ENCODE measurements at regions not wholly inside any gene's neighbourhood (a gene's known extent, or its start where the extent isn't known, plus 50 kb on each side); places are given as distances from the start of the nearest gene placed in this dataset.

- no peaks in the 10 kb centered on the region for H3K36me3 ChIP-seq (ENCODE audit: control insufficient read depth in 2 of 2, insufficient read depth in 2 of 2, low read length in 2 of 2)
- no peaks in the 10 kb centered on the region for H3K9me3 ChIP-seq (ENCODE audit: control insufficient read depth in 2 of 2, low read length in 2 of 2)
- H3K4me3 ChIP-seq (ENCODE audit: low read length in 2 of 2): no peak overlapping the region
- no peaks in the 10 kb centered on the region for H3K4me1 ChIP-seq (ENCODE audit: control insufficient read depth, insufficient read depth, low read length)
- no peak overlapping the region for H3K9ac ChIP-seq (ENCODE audit: low read length in 2 of 2)
- no peaks in the 10 kb centered on the region for H3K27me3 ChIP-seq (ENCODE audit: control insufficient read depth in 1 of 2, insufficient read depth in 2 of 2, low read length in 2 of 2)
- H3K27ac ChIP-seq (ENCODE audit: low read length): no peak overlapping the region
Measured at GRCh38 chr18:38307914-38308313, 742.3 kb upstream of the CELF4 start.

- H3K27me3 ChIP-seq (ENCODE audit: control insufficient read depth in 1 of 2, insufficient read depth in 2 of 2, low read length in 2 of 2): no peaks in the 10 kb centered on the region
- no peak overlapping the region for H3K9ac ChIP-seq (ENCODE audit: low read length in 2 of 2)
- no peaks in the 10 kb centered on the region for H3K9me3 ChIP-seq (ENCODE audit: control insufficient read depth in 2 of 2, low read length in 2 of 2)
- no peaks in the 10 kb centered on the region for H3K4me1 ChIP-seq (ENCODE audit: control insufficient read depth, insufficient read depth, low read length)
- no peak overlapping the region for H3K4me3 ChIP-seq (ENCODE audit: low read length in 2 of 2)
- H3K36me3 ChIP-seq (ENCODE audit: control insufficient read depth in 2 of 2, insufficient read depth in 2 of 2, low read length in 2 of 2): no peaks in the 10 kb centered on the region
- H3K27ac ChIP-seq (ENCODE audit: low read length): no peak overlapping the region
Measured at GRCh38 chr18:38305961-38306360, 740.4 kb upstream of the CELF4 start.

GRCh38 chr18:38301621-38302020 is 736.0 kb upstream of the CELF4 start:
- Histone ChIP-seq H3K36me3 (ENCODE audit: control insufficient read depth in 2 of 2, insufficient read depth in 2 of 2, low read length in 2 of 2) (no peaks in the 10 kb centered on the region), H3K9me3 (ENCODE audit: control insufficient read depth in 2 of 2, low read length in 2 of 2) (no peaks in the 10 kb centered on the region), H3K4me3 (ENCODE audit: low read length in 2 of 2) (no peak overlapping the region), H3K27ac (ENCODE audit: low read length) (no peak overlapping the region), H3K4me1 (ENCODE audit: control insufficient read depth, insufficient read depth, low read length) (no peaks in the 10 kb centered on the region), H3K9ac (ENCODE audit: low read length in 2 of 2) (no peak overlapping the region), H3K27me3 (ENCODE audit: control insufficient read depth in 1 of 2, insufficient read depth in 2 of 2, low read length in 2 of 2) (no peaks in the 10 kb centered on the region)

GRCh38 chr18:38297910-38298309 is 732.3 kb upstream of the CELF4 start:
- H3K9me3 ChIP-seq (ENCODE audit: control insufficient read depth in 2 of 2, low read length in 2 of 2): no peaks in the 10 kb centered on the region
- H3K27me3 ChIP-seq (ENCODE audit: control insufficient read depth in 1 of 2, insufficient read depth in 2 of 2, low read length in 2 of 2): no peaks in the 10 kb centered on the region
- H3K9ac ChIP-seq (ENCODE audit: low read length in 2 of 2): no peak overlapping the region
- no peak overlapping the region for H3K27ac ChIP-seq (ENCODE audit: low read length)
- no peak overlapping the region for H3K4me3 ChIP-seq (ENCODE audit: low read length in 2 of 2)
- no peaks in the 10 kb centered on the region for H3K36me3 ChIP-seq (ENCODE audit: control insufficient read depth in 2 of 2, insufficient read depth in 2 of 2, low read length in 2 of 2)
- no peaks in the 10 kb centered on the region for H3K4me1 ChIP-seq (ENCODE audit: control insufficient read depth, insufficient read depth, low read length)

- no peaks in the 10 kb centered on the region for H3K36me3 ChIP-seq (ENCODE audit: control insufficient read depth in 2 of 2, insufficient read depth in 2 of 2, low read length in 2 of 2)
- no peaks in the 10 kb centered on the region for H3K27me3 ChIP-seq (ENCODE audit: control insufficient read depth in 1 of 2, insufficient read depth in 2 of 2, low read length in 2 of 2)
- no peaks in the 10 kb centered on the region for H3K4me1 ChIP-seq (ENCODE audit: control insufficient read depth, insufficient read depth, low read length)
- no peak overlapping the region for H3K9ac ChIP-seq (ENCODE audit: low read length in 2 of 2)
- no peak overlapping the region for H3K27ac ChIP-seq (ENCODE audit: low read length)
- no peaks in the 10 kb centered on the region for H3K9me3 ChIP-seq (ENCODE audit: control insufficient read depth in 2 of 2, low read length in 2 of 2)
- no peak overlapping the region for H3K4me3 ChIP-seq (ENCODE audit: low read length in 2 of 2)
Measured at GRCh38 chr18:38290229-38290628, 724.6 kb upstream of the CELF4 start.

- no peak overlapping the region for H3K4me3 ChIP-seq (ENCODE audit: low read length in 2 of 2)
- H3K4me1 ChIP-seq (ENCODE audit: control insufficient read depth, insufficient read depth, low read length): no peaks in the 10 kb centered on the region
- H3K27me3 ChIP-seq (ENCODE audit: control insufficient read depth in 1 of 2, insufficient read depth in 2 of 2, low read length in 2 of 2): no peaks in the 10 kb centered on the region
- H3K9ac ChIP-seq (ENCODE audit: low read length in 2 of 2): no peak overlapping the region
- no peak overlapping the region for H3K27ac ChIP-seq (ENCODE audit: low read length)
- H3K36me3 ChIP-seq (ENCODE audit: control insufficient read depth in 2 of 2, insufficient read depth in 2 of 2, low read length in 2 of 2): no peaks in the 10 kb centered on the region
- no peaks in the 10 kb centered on the region for H3K9me3 ChIP-seq (ENCODE audit: control insufficient read depth in 2 of 2, low read length in 2 of 2)
Measured at GRCh38 chr18:38284972-38285371, 719.4 kb upstream of the CELF4 start.

DNA sequence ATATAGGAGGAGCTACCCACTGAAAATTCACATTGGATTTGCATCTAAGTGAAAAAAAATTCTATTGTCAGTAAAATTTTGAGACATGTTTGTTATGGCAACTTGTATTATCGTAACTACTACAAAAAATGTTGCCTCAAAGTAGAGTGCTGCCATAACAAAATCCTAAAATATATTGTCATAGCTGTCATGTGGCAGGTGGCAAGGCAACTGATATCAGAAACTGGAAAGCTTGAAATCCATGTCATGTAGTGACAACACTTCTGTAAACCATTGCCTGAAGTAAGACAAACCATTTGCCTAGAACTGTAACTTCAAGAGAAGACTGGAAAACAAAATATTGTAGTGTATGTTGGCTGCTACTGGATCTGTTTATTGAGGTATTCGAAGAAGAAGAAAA is 697.5 kb upstream of the CELF4 start:
- H3K4me1 ChIP-seq (ENCODE audit: control insufficient read depth, insufficient read depth, low read length): no peaks in the 10 kb centered on the region
- H3K36me3 ChIP-seq (ENCODE audit: control insufficient read depth in 2 of 2, insufficient read depth in 2 of 2, low read length in 2 of 2): no peaks in the 10 kb centered on the region
- no peak overlapping the region for H3K27ac ChIP-seq (ENCODE audit: low read length)

GRCh38 chr18:38262661-38263060 is 697.1 kb upstream of the CELF4 start:
- H3K27ac ChIP-seq (ENCODE audit: low read length): no peak overlapping the region
- no peaks in the 10 kb centered on the region for H3K27me3 ChIP-seq (ENCODE audit: control insufficient read depth in 1 of 2, insufficient read depth in 2 of 2, low read length in 2 of 2)
- H3K9me3 ChIP-seq (ENCODE audit: control insufficient read depth in 2 of 2, low read length in 2 of 2): no peaks in the 10 kb centered on the region
- H3K4me3 ChIP-seq (ENCODE audit: low read length in 2 of 2): no peak overlapping the region
- no peak overlapping the region for H3K9ac ChIP-seq (ENCODE audit: low read length in 2 of 2)
- H3K4me1 ChIP-seq (ENCODE audit: control insufficient read depth, insufficient read depth, low read length): no peaks in the 10 kb centered on the region
- H3K36me3 ChIP-seq (ENCODE audit: control insufficient read depth in 2 of 2, insufficient read depth in 2 of 2, low read length in 2 of 2): no peaks in the 10 kb centered on the region

More for the DNA sequence above, 697.5 kb upstream of the CELF4 start:
- H3K27me3 ChIP-seq (ENCODE audit: control insufficient read depth in 1 of 2, insufficient read depth in 2 of 2, low read length in 2 of 2): no peaks in the 10 kb centered on the region
- H3K9ac ChIP-seq (ENCODE audit: low read length in 2 of 2): no peak overlapping the region
- no peaks in the 10 kb centered on the region for H3K9me3 ChIP-seq (ENCODE audit: control insufficient read depth in 2 of 2, low read length in 2 of 2)
- no peak overlapping the region for H3K4me3 ChIP-seq (ENCODE audit: low read length in 2 of 2)

- no peaks in the 10 kb centered on the region for H3K9me3 ChIP-seq (ENCODE audit: control insufficient read depth in 2 of 2, low read length in 2 of 2)
- H3K36me3 ChIP-seq (ENCODE audit: control insufficient read depth in 2 of 2, insufficient read depth in 2 of 2, low read length in 2 of 2): no peaks in the 10 kb centered on the region
- H3K4me1 ChIP-seq (ENCODE audit: control insufficient read depth, insufficient read depth, low read length): no peaks in the 10 kb centered on the region
Measured at GRCh38 chr18:38257661-38258060, 692.1 kb upstream of the CELF4 start.

DNA sequence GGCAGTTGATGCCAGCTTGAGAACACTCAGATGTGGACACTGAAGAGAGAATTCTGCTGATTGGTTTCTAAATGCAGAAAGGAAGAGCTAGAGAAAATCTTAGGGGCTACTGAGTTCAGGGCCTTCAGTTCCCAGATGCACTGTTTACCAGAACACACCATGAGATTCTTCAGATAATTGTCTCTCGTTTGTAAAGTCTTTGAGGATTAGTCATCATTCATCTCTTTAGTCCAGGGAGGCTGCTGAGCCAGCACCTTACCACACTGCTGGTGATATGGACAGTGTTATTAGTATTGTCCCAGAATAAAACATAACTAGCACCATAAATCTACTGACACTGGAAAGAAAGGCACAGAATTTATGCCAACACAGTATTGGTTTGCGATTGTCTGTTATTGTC is 690.8 kb upstream of the CELF4 start:
- no peaks in the 10 kb centered on the region for H3K27me3 ChIP-seq (ENCODE audit: control insufficient read depth in 1 of 2, insufficient read depth in 2 of 2, low read length in 2 of 2)
- H3K4me1 ChIP-seq (ENCODE audit: control insufficient read depth, insufficient read depth, low read length): no peaks in the 10 kb centered on the region
- H3K9ac ChIP-seq (ENCODE audit: low read length in 2 of 2): no peak overlapping the region
- no peak overlapping the region for H3K4me3 ChIP-seq (ENCODE audit: low read length in 2 of 2)
- H3K9me3 ChIP-seq (ENCODE audit: control insufficient read depth in 2 of 2, low read length in 2 of 2): no peaks in the 10 kb centered on the region
- H3K36me3 ChIP-seq (ENCODE audit: control insufficient read depth in 2 of 2, insufficient read depth in 2 of 2, low read length in 2 of 2): no peaks in the 10 kb centered on the region
- H3K27ac ChIP-seq (ENCODE audit: low read length): no peak overlapping the region

More at GRCh38 chr18:38257661-38258060, 692.1 kb upstream of the CELF4 start:
- Histone ChIP-seq H3K27ac (ENCODE audit: low read length) (no peak overlapping the region), H3K27me3 (ENCODE audit: control insufficient read depth in 1 of 2, insufficient read depth in 2 of 2, low read length in 2 of 2) (no peaks in the 10 kb centered on the region), H3K9ac (ENCODE audit: low read length in 2 of 2) (no peak overlapping the region), H3K4me3 (ENCODE audit: low read length in 2 of 2) (no peak overlapping the region)

DNA sequence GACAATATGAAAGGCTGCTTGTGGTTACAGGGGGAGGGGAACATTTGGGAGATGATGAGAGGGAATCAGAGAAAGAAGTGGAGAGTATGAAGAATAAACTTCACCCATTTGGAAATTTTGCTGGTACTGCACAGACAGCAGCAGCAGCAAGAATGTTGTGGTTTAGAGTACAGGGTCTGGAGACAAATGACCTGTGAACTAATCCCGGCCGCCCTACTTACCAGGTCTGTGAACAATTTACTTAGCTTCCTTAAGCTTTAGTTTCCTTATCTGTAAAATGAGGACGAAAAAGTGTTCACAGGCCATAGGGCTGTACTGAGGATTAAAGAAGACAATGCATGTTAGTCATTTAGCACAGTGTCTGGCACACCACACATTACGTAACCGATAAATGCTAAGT is 685.4 kb upstream of the CELF4 start:
- Histone ChIP-seq H3K4me3 (ENCODE audit: low read length in 2 of 2) (no peak overlapping the region), H3K9me3 (ENCODE audit: control insufficient read depth in 2 of 2, low read length in 2 of 2) (no peaks in the 10 kb centered on the region), H3K36me3 (ENCODE audit: control insufficient read depth in 2 of 2, insufficient read depth in 2 of 2, low read length in 2 of 2) (no peaks in the 10 kb centered on the region), H3K27me3 (ENCODE audit: control insufficient read depth in 1 of 2, insufficient read depth in 2 of 2, low read length in 2 of 2) (no peaks in the 10 kb centered on the region), H3K9ac (ENCODE audit: low read length in 2 of 2) (no peak overlapping the region), H3K4me1 (ENCODE audit: control insufficient read depth, insufficient read depth, low read length) (no peaks in the 10 kb centered on the region), H3K27ac (ENCODE audit: low read length) (no peak overlapping the region)

All from stomach smooth muscle (tissue), 2 donors.